PC-9 (cell line): ENCODE measurements at regions not wholly inside any gene's neighbourhood (a gene's known extent, or its start where the extent isn't known, plus 50 kb on each side); places are given as distances from the start of the nearest gene placed in this dataset.

Source experiments
- CTCF ChIP-seq: fragments of 200-600 bp; sonication (generic); conservative IDR thresholded peaks from 2 replicates; pipeline ENCODE4 v1.6.1; 2017; ENCODE audit warnings: mixed run types, antibody characterized with exemption, mild to moderate bottlenecking, moderate library complexity
- EZH2 ChIP-seq: fragments of 200-600 bp; sonication (generic); IDR thresholded peaks from 2 replicates; pipeline ENCODE4 v1.8.0; 2017; ENCODE audit warnings: antibody characterized with exemption, low read depth

DNA sequence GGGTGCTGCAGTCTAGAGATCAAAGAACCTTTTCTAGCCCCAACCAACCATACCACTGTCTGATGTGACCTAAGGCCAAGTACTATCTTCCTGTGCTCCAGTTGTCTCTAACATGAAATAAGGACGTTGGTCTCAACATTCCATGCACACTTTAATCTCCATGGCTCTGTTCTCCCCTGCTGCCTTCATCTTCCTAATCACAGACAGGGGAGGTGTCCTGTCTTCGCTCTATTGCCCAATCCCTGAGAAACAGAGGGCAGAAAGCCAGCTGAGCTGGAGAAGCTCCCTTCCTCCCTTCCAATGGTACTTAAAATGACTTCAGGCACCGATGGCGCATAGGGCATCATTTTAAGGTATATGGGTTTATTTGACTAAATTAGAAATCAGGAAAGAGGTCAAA, 148.9 kb upstream of the GNAO1 start:
- TF ChIP-seq CTCF (no peak), EZH2 (no peak)
